Activated naive CD4-positive, alpha-beta T cell treated with anti-CD3 and anti-CD28 coated beads, Interleukin-2, amount 10 ng/mL, durations not matched to agents 7 days and 5 days (primary cell): ENCODE measurements at regions not wholly inside any gene's neighbourhood (a gene's known extent, or its start where the extent isn't known, plus 50 kb on each side); places are given as distances from the start of the nearest gene placed in this dataset.
"Not testable (repeated sequence)": the region's sequence is repeated elsewhere in the genome, so short reads cannot be mapped to it uniquely, and the experiment has no call there.

Source experiments
- CTCF ChIA-PET: fragments of 350-600 bp; sonication (Branson Sonifier 250); formaldehyde crosslinking; loops from one replicate; lab custom pipeline; 2021; ENCODE audit warnings: antibody characterized with exemption; lab: Charles Lee
- DNase-seq: peaks from one replicate; pipeline ENCODE4 v3.0.0-alpha.2; 2020
- H3K27ac Mint-ChIP-seq: one replicate; pipeline ENCODE4 v1.8.0; 2021; ENCODE audit warnings: mild to moderate bottlenecking, moderate library complexity, mixed read lengths
- H3K27me3 Mint-ChIP-seq: one replicate; pipeline ENCODE4 v1.8.0; 2021; ENCODE audit warnings: mild to moderate bottlenecking, mixed read lengths
- H3K36me3 Mint-ChIP-seq: one replicate; pipeline ENCODE4 v1.8.0; 2021; ENCODE audit warnings: mixed read lengths
- H3K4me1 Mint-ChIP-seq: one replicate; pipeline ENCODE4 v1.8.0; 2021; ENCODE audit warnings: mixed read lengths
- H3K4me3 Mint-ChIP-seq: one replicate; pipeline ENCODE4 v1.8.0; 2021; ENCODE audit warnings: mild to moderate bottlenecking, moderate library complexity, mixed read lengths
- H3K9me3 Mint-ChIP-seq: one replicate; pipeline ENCODE4 v1.8.0; 2021; ENCODE audit warnings: mixed read lengths

GRCh38 chr15:91652610-91653207 is 200.8 kb upstream of the SLCO3A1 start:
- Mint-ChIP-seq H3K9me3 (peaks cover 10% of the 10 kb centered on the region), H3K27me3 (peaks cover 32% of the 10 kb centered on the region), H3K36me3 (peaks cover 3% of the 10 kb centered on the region), H3K4me3 (no peak overlapping the region), H3K4me1 (peaks cover 14% of the 10 kb centered on the region), H3K27ac (no peak overlapping the region)
- CTCF ChIA-PET: no interaction called here
- DNase-seq: no peak

- not testable (repeated sequence) for H3K9me3 Mint-ChIP-seq, H3K36me3 Mint-ChIP-seq, H3K4me3 Mint-ChIP-seq, H3K27ac Mint-ChIP-seq
- peaks cover 28% of the 10 kb centered on the region for H3K4me1 Mint-ChIP-seq
- H3K27me3 Mint-ChIP-seq: peaks cover 38% of the 10 kb centered on the region
- CTCF ChIA-PET: interaction anchor here (1.2 kb wide), 1 partner anchor 9 kb away, joined by 3 read pairs; no protein-coding TSS in a partner anchor
- peak; percentile 42 for DNase-seq
Observed at GRCh38 chr15:91655563-91656290, 197.8 kb upstream of the SLCO3A1 start.

GRCh38 chr15:91660174-91660649 is 193.3 kb upstream of the SLCO3A1 start:
- peaks cover 3% of the 10 kb centered on the region for H3K36me3 Mint-ChIP-seq
- peaks cover 33% of the 10 kb centered on the region for H3K27me3 Mint-ChIP-seq
- H3K4me3 Mint-ChIP-seq: no peak overlapping the region
- peak overlapping the region; percentile 6 for H3K27ac Mint-ChIP-seq
- CTCF ChIA-PET: no interaction called here
- DNase-seq: peak; percentile 32
- H3K4me1 Mint-ChIP-seq: peaks cover 31% of the 10 kb centered on the region
- peaks cover 8% of the 10 kb centered on the region for H3K9me3 Mint-ChIP-seq

- no peak overlapping the region for H3K4me3 Mint-ChIP-seq
- H3K36me3 Mint-ChIP-seq: no peaks in the 10 kb centered on the region
- CTCF ChIA-PET: no interaction called here
- H3K27me3 Mint-ChIP-seq: peaks cover 10% of the 10 kb centered on the region
- no peak overlapping the region for H3K27ac Mint-ChIP-seq
- peaks cover 15% of the 10 kb centered on the region for H3K4me1 Mint-ChIP-seq
- no peak for DNase-seq
- H3K9me3 Mint-ChIP-seq: no peaks in the 10 kb centered on the region
Observed at GRCh38 chr15:91664224-91664836, 189.2 kb upstream of the SLCO3A1 start.

GRCh38 chr15:91665212-91665611 is 188.3 kb upstream of the SLCO3A1 start:
- CTCF ChIA-PET: no interaction called here

GRCh38 chr15:91668370-91668769 is 185.1 kb upstream of the SLCO3A1 start:
- no peak for DNase-seq
- H3K4me1 Mint-ChIP-seq: no peaks in the 10 kb centered on the region
- CTCF ChIA-PET: no interaction called here

More at GRCh38 chr15:91665212-91665611, 188.3 kb upstream of the SLCO3A1 start:
- Mint-ChIP-seq H3K27me3 (peaks cover 6% of the 10 kb centered on the region), H3K36me3 (no peaks in the 10 kb centered on the region), H3K27ac (no peak overlapping the region), H3K4me3 (no peak overlapping the region), H3K4me1 (peaks cover 9% of the 10 kb centered on the region), H3K9me3 (no peaks in the 10 kb centered on the region)
- no peak for DNase-seq

GRCh38 chr15:91670108-91670507 is 183.4 kb upstream of the SLCO3A1 start:
- H3K4me1 Mint-ChIP-seq: no peaks in the 10 kb centered on the region
- no peak overlapping the region for H3K4me3 Mint-ChIP-seq
- H3K36me3 Mint-ChIP-seq: no peaks in the 10 kb centered on the region
- H3K27ac Mint-ChIP-seq: no peak overlapping the region
- CTCF ChIA-PET: no interaction called here
- peaks cover 6% of the 10 kb centered on the region for H3K9me3 Mint-ChIP-seq
- H3K27me3 Mint-ChIP-seq: peaks cover 14% of the 10 kb centered on the region
- DNase-seq: no peak

More at GRCh38 chr15:91668370-91668769, 185.1 kb upstream of the SLCO3A1 start:
- H3K27ac Mint-ChIP-seq: no peak overlapping the region
- H3K9me3 Mint-ChIP-seq: no peaks in the 10 kb centered on the region
- H3K4me3 Mint-ChIP-seq: no peak overlapping the region
- peaks cover 10% of the 10 kb centered on the region for H3K27me3 Mint-ChIP-seq
- no peaks in the 10 kb centered on the region for H3K36me3 Mint-ChIP-seq

GRCh38 chr15:91678003-91678402 is 175.5 kb upstream of the SLCO3A1 start:
- Mint-ChIP-seq H3K27ac (no peak overlapping the region), H3K4me3 (no peak overlapping the region), H3K36me3 (no peaks in the 10 kb centered on the region), H3K27me3 (peaks cover 42% of the 10 kb centered on the region), H3K4me1 (no peaks in the 10 kb centered on the region), H3K9me3 (peaks cover 6% of the 10 kb centered on the region)
- no peak for DNase-seq
- CTCF ChIA-PET: no interaction called here

GRCh38 chr15:91679447-91679846 is 174.1 kb upstream of the SLCO3A1 start:
- Mint-ChIP-seq H3K9me3 (peaks cover 6% of the 10 kb centered on the region), H3K4me1 (no peaks in the 10 kb centered on the region), H3K4me3 (no peak overlapping the region), H3K36me3 (no peaks in the 10 kb centered on the region), H3K27me3 (peaks cover 43% of the 10 kb centered on the region), H3K27ac (no peak overlapping the region)
- DNase-seq: no peak
- CTCF ChIA-PET: interaction anchor here (1.2 kb wide), 1 partner anchor 398 kb away, joined by 3 read pairs; no protein-coding TSS in a partner anchor

- Mint-ChIP-seq H3K4me3 (no peak overlapping the region), H3K27ac (no peak overlapping the region), H3K27me3 (peaks cover 21% of the 10 kb centered on the region)
Observed at GRCh38 chr15:91685436-91685835, 168.1 kb upstream of the SLCO3A1 start.

GRCh38 chr15:91688811-91689210 is 164.7 kb upstream of the SLCO3A1 start:
- DNase-seq: no peak
- Mint-ChIP-seq H3K36me3 (no peaks in the 10 kb centered on the region), H3K27ac (no peak overlapping the region), H3K4me3 (no peak overlapping the region), H3K4me1 (no peaks in the 10 kb centered on the region), H3K9me3 (no peaks in the 10 kb centered on the region), H3K27me3 (peaks cover 7% of the 10 kb centered on the region)
- CTCF ChIA-PET: no interaction called here

More at GRCh38 chr15:91685436-91685835, 168.1 kb upstream of the SLCO3A1 start:
- H3K36me3 Mint-ChIP-seq: no peaks in the 10 kb centered on the region
- CTCF ChIA-PET: no interaction called here
- DNase-seq: no peak
- no peaks in the 10 kb centered on the region for H3K4me1 Mint-ChIP-seq
- no peaks in the 10 kb centered on the region for H3K9me3 Mint-ChIP-seq

- Mint-ChIP-seq H3K4me1 (no peaks in the 10 kb centered on the region), H3K36me3 (no peaks in the 10 kb centered on the region), H3K4me3 (no peak overlapping the region), H3K9me3 (no peaks in the 10 kb centered on the region), H3K27me3 (peaks cover 7% of the 10 kb centered on the region), H3K27ac (no peak overlapping the region)
- DNase-seq: no peak
- CTCF ChIA-PET: no interaction called here
Observed at GRCh38 chr15:91689377-91689776, 164.1 kb upstream of the SLCO3A1 start.

GRCh38 chr15:91692596-91692995 is 160.9 kb upstream of the SLCO3A1 start:
- Mint-ChIP-seq H3K9me3 (no peaks in the 10 kb centered on the region), H3K4me3 (no peak overlapping the region), H3K27me3 (peaks cover 15% of the 10 kb centered on the region), H3K4me1 (no peaks in the 10 kb centered on the region), H3K36me3 (no peaks in the 10 kb centered on the region), H3K27ac (no peak overlapping the region)
- no peak for DNase-seq
- CTCF ChIA-PET: interaction anchor here (0.6 to 0.9 kb wide), 2 partner anchors 13 to 389 kb away, joined by 3 to 4 read pairs; no protein-coding TSS in a partner anchor

- no peaks in the 10 kb centered on the region for H3K36me3 Mint-ChIP-seq
- H3K27ac Mint-ChIP-seq: no peak overlapping the region
- peaks cover 17% of the 10 kb centered on the region for H3K27me3 Mint-ChIP-seq
- H3K4me1 Mint-ChIP-seq: no peaks in the 10 kb centered on the region
- CTCF ChIA-PET: interaction anchor here (0.9 kb wide), 1 partner anchor 12 kb away, joined by 4 read pairs; no protein-coding TSS in a partner anchor
- no peak overlapping the region for H3K4me3 Mint-ChIP-seq
- no peaks in the 10 kb centered on the region for H3K9me3 Mint-ChIP-seq
- DNase-seq: no peak
Observed at GRCh38 chr15:91694131-91694830, 159.2 kb upstream of the SLCO3A1 start.
